ENCODE measurements at regions not wholly inside any gene's neighbourhood (a gene's known extent, or its start where the extent isn't known, plus 50 kb on each side); places are given as distances from the start of the nearest gene placed in this dataset.

DNA sequence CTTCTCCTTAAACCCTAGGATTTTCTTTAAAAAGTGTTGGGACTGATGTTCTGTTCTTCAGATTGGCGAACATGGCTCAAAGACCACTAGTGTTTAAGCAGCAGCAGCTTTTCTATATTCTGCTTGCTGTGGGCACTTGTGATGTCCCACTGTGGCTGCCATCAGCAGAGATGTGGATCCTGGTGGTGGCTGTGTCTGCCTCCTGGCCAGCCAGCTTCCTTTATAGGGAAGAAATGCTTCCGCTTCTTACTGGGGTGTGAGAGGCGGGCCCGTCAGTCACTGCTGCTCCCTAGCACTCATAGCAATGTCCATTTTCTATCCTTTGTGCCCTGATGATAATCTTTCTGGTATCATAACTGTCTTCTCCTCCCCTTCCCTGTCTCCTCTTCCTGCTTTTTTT lies 66.7 kb upstream of the ESR1 start:
- TF ChIP-seq, protein P1, sequence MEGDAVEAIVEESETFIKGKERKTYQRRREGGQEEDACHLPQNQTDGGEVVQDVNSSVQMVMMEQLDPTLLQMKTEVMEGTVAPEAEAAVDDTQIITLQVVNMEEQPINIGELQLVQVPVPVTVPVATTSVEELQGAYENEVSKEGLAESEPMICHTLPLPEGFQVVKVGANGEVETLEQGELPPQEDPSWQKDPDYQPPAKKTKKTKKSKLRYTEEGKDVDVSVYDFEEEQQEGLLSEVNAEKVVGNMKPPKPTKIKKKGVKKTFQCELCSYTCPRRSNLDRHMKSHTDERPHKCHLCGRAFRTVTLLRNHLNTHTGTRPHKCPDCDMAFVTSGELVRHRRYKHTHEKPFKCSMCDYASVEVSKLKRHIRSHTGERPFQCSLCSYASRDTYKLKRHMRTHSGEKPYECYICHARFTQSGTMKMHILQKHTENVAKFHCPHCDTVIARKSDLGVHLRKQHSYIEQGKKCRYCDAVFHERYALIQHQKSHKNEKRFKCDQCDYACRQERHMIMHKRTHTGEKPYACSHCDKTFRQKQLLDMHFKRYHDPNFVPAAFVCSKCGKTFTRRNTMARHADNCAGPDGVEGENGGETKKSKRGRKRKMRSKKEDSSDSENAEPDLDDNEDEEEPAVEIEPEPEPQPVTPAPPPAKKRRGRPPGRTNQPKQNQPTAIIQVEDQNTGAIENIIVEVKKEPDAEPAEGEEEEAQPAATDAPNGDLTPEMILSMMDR (IDR thresholded peaks at IDR 0.05; ENCODE audit: control insufficient read depth, insufficient read depth, low read depth, low read length, missing control alignments), result no peak
- DNase-seq (ENCODE audit: low read depth), result no peak
- H3K4me3 ChIP-seq (ENCODE audit: control insufficient read depth, low read depth, low read length), result no peak overlapping the region

DNA sequence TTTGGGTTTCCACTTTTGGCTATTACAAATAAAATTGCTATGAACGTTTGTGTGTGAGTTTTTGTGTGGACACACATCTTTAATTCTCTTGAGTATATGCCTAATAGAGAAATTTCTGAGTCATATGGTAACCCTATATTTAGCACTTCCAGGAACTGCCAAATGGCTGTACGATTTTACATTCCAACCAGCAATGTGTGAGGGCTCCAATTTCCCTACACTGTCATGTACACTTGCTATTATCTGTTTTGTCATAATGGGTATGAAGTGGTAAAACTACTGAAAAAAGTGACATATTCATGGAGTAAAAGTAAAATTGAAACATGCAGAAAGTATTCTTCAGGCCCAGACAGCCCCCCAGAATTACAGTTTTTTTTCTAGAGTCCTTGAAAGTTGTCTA lies 59.6 kb upstream of the ESR1 start:
- no peak overlapping the region for H3K4me3 ChIP-seq (ENCODE audit: control insufficient read depth, low read depth, low read length)
- DNase-seq (ENCODE audit: low read depth), result no peak
- TF ChIP-seq, protein P1 (IDR thresholded peaks at IDR 0.05; ENCODE audit: control insufficient read depth, insufficient read depth, low read depth, low read length, missing control alignments), result no peak

DNA sequence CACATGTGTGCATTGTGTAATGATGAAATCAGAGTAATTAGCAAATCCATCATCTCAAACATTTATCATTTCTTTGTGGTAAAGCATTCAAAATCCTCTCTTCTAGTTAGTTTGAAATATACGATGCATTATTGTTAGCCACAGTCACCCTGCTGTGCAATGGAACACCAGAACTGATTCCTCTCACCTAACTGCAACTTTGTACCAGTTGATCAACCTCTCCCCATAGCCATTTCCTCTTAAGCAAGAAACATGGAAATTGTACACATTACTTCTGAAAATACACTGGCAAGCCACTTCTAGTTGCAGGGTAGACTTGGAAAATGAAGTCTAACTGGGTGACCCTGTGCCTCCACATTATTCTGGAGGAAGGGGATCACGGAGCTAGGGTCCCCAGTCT lies 58.1 kb upstream of the ESR1 start:
- H3K4me3 ChIP-seq (ENCODE audit: control insufficient read depth, low read depth, low read length), result no peak overlapping the region
- TF ChIP-seq, protein P1 (IDR thresholded peaks at IDR 0.05; ENCODE audit: control insufficient read depth, insufficient read depth, low read depth, low read length, missing control alignments), result no peak
- DNase-seq (ENCODE audit: low read depth), result no peak

DNA sequence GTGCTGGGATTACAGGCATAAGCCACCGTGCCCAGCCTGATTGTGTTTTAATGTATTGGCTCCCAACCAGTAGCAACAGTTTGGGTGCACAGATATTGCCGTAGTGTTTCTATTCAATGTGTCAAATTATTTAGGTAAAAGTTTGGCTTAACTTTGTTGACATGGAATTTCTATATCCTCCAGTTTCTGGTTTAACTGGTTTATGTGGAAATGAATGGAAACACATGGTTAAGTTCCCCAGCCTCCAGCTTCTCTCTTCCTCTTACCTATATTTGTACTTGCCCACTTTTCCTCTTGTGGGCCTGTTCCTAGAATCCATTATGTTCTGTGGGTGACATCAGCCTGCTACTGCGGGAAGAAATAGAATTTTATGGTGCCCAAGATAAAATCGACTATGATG lies 53.9 kb upstream of the ESR1 start:
- TF ChIP-seq, protein P1 (IDR thresholded peaks at IDR 0.05; ENCODE audit: control insufficient read depth, insufficient read depth, low read depth, low read length, missing control alignments), result no peak
- DNase-seq (ENCODE audit: low read depth), result no peak
- H3K4me3 ChIP-seq (ENCODE audit: control insufficient read depth, low read depth, low read length), result no peak overlapping the region

DNA sequence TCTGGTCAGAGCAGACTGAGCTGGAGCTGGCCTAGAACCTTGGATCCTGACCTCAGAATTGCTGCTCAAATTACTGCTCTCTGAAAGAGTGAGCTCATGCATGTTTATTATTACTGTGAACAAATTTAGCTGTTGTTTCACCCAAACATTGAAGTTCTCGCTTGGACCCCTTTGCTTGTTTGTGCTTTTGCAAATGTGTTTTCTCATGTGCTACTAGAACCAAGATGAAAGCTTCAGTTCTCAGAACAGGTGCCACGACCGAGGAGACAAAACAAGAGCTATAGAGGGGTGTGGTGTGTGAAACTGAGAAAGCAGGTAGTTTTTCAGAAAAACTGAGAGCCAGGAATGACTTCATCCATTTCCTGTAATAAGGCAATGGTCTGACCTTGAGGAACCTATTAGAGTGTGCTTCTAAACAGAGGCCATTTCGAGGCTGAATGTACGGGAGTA lies 50.0 kb upstream of the ESR1 start:
- DNase-seq (ENCODE audit: low read depth), result no peak
- H3K4me3 ChIP-seq (ENCODE audit: control insufficient read depth, low read depth, low read length), result no peak overlapping the region
- TF ChIP-seq, protein P1 (IDR thresholded peaks at IDR 0.05; ENCODE audit: control insufficient read depth, insufficient read depth, low read depth, low read length, missing control alignments), result no peak
